Left renal cortex interstitium (tissue), 4 donors: ENCODE measurements at regions not wholly inside any gene's neighbourhood (a gene's known extent, or its start where the extent isn't known, plus 50 kb on each side); places are given as distances from the start of the nearest gene placed in this dataset.
A peak's percentile ranks its signal among the peaks of the same experiment; 100 is the strongest.

Source experiments
- DNase-seq, 4 donors: peaks; one replicate each; pipeline ENCODE4 v3.0.0-alpha.2; 2013; ENCODE audit warnings: low read depth in 4 of 4, low spot score in 2 of 4, missing footprints in 1 of 4

DNA sequence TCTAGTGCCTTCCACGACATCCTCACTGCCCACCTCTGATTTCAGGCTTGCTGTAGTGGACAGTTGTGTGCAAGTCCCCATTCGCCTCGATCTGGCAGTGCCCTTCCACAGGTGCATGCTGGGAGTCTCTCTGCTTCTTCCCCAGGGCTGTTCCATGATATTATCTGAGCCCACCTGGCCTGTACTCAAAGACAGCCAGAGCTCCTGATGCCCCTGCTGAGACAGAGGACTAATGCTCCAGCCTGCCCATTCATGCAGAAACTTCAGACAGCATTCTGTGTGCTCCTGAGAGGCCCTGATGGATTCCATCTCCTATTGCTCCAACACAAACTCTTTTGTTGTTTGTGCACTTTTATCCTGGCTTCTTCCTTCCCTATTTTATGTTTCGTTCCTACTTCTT is 164.8 kb upstream of the PRSS58 start:
- DNase-seq, result no peak

DNA sequence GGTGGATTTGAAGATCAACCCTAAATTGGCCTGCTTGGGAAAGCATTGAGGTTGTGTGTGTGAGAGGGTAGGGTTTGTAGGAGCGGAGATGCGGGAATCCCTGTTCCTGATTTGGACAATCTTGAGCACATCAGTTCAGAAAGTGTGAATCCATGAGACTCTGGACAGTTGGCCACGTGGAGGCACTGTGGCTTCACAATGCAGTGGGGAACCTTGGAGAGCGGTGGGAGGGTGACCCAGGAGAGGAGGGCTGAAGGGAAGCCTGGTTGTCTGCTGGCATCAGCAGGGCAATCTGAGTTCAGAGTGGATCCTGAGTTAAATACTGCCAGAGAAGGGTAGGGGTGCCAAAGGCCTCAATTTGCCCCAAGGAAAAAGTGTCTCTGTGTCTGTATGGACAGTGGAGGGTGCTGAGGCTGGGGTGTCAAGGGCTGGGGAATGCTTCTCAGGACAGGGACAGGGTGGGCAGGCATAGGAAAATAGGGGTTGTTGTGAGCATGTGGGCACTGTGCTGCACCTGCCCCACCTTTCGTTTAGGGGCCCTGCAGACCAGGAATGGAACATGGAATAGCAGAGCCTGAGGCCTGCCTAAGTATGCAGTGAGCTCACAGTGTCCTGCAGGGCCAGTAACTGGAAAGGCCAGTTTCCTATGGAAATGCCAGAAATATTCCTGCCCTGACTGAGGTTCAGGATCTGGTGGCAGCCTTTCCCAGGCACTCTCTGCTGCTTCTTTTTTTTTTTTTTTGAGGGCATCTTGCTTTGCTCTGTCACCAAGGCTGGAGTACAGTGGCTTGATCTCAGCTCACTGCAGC is 162.9 kb upstream of the PRSS58 start:
- DNase-seq, result peak in 1 of 4 donors; percentile 6

DNA sequence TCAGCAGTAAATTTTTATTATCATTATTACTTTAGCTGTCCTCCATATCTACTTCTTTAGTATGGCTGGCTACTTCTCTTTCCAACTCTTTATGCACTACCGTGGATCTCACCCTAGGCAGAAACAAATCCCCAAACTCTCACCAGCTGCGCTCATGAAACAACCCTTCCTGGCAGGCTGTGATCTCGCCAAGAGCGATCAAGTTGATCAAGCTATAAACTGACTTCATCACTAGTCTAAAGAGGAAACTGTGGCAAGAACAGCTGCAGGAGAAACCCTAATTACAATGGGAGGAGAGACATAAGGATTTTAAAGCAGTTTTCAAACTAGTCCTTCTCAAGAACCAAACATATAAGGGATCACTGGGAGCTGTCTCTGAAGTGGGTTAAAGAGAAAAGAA is 160.5 kb upstream of the PRSS58 start:
- DNase-seq, result no peak

DNA sequence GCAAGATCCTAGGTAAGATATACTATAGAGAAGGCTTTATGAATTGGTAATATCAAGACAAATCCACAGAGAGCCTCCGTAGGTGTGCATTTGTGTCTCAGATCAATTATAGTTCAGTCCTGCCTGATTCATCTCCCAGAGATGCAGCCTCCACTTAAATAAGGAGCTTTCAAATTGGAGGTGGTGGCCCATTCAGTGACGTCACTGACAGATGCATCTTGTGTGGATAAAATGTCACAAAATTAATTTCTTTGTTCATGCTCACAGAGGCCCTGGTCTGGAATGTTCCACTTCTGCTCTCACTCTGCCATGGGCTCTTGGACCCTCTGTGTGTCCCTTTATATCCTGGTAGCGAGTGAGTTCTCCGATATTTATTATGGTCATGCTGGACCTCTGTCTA is 157.1 kb upstream of the PRSS58 start:
- no peak for DNase-seq

DNA sequence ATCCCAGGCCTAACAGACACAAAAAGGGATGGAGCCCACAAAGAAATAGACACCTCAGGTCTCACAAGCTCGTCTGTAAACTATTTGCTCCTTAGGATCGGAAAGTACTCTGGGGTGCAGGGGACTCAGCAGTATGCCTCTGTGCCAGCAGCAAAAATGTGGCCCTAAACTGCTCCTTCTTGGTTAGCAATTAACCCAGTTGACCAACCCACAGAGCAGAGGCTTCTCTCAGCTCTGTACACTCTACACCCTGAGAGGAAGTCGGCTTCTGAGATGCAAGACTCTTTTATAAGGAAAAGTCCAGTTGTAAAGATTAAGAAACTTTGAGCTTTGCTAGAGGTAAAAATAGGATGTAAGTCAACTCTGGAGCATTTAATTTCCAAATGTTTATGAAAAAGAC is 156.3 kb upstream of the PRSS58 start:
- no peak for DNase-seq

DNA sequence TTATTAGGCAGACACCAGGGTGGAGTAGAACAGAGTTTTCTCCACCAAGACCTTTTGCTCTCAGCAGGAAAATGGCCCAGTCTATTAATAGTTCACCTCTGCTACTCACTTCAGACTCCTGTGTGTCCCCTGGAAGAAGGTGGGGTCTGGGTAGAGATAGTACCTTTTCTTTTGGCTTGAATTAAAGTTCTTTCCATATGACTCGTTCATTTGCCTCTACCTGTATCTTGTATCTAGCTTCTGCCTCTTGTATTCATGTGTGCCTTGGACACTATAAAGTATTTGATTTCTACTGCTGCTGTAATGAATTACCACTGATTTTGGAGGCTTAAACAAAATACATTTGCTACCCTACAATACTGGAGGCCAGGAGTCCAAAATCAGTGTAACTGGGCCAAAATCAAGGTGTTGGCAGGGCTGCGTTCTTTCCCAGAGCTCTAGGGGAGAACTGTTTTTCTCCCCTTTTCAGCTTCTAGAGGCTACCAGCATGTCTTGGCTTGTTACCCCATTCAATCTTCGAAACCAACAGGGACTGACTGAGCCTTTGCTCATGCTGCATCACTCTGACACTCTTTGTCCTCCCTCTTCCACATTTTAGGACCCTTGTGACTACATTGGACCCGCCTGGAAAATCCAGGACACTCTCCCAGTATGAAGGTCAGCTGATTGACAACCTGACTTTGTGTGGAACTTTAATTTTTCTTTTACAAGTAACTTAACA is 155.6 kb upstream of the PRSS58 start:
- no peak for DNase-seq

DNA sequence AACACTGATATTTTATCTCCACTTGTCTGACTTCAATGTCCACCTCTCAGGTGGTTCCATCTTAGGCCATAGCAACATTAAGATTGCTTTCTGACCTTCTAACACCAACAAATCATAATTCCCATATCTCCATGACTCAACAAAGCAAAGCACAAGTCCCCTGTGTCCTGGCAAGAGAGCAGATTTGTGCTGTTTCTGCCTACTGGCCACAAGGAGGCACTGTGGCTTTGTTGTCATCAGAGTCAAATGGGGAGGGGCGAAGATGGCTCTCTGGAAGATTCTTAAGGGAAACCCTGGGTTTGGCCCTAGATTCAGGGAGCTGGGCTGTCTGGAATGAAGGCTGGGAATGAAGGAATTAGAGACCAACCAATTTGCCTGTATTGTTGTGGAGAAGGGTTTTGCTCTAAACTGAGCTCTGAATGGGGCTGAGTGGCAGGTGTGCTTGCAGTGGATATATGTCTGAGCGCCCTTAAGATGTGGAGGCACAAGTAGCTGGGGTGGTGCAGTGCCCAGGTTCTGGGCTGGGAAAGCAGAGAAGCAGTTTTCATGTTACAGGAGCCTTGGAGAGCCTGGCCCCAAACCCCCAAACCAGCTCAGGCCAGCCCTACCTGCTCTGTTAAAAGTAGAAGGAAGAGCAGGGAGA is 154.8 kb upstream of the PRSS58 start:
- no peak for DNase-seq

DNA sequence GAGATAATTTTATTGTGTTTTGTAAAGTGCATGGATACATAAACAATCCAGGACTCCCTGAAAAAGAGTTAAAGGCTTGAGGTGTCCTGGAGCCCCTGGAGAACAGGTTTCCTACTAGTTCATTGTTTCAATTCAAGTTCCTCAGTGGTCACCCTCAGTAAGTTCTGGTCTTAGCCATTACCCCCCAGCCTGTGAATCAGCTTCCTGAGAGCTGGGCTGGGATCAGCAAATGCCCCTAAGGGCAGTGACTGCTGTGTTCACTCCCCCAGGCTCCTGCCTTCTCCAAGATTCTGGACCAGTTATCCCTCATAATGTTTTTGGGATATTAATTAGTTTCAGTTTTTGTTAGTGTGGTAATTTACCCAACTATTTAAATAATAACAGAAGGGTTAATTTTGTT is 151.6 kb upstream of the PRSS58 start:
- DNase-seq, result no peak

DNA sequence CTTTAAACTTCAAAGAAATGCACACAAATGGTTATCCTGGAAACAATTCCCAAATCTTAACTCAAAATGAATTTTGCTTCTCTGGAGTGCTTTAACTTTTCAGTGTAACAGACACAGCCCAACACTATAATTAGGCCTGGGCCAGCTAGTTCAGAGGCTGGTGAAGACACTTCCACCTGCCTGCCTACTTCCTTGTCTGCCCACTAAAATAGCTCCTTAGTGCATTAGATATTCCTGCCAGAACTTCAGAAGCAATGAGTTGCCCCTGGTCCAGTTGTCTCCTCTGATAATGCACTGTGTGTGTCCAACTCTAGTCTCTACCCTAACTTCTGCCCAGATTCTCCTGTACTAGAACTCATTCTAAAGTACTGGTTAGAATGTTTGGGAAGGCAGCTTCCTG is 150.9 kb upstream of the PRSS58 start:
- DNase-seq, result no peak

DNA sequence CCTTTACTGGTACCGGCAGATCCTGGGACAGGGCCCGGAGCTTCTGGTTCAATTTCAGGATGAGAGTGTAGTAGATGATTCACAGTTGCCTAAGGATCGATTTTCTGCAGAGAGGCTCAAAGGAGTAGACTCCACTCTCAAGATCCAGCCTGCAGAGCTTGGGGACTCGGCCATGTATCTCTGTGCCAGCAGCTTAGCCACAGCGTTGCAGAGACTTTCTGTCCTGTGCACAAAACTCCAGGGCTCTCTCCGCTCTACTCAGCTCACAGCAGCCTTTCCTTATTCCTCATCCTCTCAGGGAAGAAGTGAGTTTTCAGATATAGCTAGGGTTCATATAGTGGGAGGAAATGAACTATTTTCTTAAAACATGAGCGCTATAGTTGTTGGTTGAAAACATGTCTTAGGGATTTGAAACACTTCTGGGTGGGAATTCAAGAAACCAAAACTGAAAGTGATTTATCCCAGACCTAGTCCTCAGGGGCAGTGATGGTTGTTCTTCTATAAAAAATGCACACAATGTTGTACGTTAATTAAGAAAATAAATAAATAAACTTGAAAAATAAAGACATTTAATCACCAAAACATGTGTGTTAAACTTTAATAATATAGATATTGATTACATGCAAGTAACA is 150.2 kb upstream of the PRSS58 start:
- DNase-seq, result no peak

DNA sequence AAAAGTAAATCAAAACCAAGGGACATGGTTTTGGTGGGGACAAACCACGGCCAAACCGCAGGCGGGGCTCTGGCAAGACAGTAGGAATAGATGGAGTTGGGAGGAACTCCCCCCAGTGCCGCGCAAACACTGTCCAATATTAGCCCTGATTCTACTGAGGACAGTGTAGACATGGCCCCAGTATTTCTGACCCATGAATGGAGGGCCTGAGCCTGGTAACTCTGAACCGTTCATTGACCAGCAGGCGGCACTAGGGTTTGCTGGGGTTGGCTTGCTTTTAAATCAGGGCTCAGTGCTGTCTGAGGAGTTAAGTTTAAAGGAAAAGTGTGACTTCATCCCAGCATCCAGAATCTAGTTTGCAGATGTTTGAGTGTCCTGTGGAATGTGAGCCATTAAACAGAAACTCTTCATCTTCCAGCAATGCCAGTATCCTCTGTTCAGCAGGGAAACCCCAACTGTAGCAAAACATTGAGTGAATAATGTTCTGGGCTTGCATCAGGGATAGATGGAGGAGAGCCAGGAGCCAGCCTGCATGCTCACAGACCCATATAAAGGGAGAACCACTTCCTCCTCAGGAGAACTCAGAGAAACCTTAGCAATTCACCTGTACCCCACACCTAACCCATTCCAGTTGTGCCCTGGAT is 147.4 kb upstream of the PRSS58 start:
- DNase-seq, result no peak

DNA sequence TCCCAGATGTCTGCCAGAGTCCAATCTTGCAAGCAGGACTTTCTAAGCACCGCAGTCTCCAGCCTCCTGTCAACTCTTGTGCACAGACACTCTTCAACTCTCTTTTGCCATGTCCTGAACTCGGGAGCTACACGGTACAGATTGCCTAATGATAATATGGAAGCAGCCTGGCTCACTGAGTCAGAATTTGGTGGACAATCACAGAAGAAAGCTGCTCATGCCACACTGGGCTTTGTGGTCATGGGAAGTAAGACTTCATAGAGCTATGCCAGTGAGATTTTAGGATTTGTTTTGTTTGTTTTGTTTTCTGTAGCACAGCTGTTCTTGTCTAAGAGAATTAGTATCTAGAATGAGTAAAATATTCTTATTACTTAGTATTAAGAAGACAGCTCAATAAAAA is 144.1 kb upstream of the PRSS58 start:
- DNase-seq, result no peak

DNA sequence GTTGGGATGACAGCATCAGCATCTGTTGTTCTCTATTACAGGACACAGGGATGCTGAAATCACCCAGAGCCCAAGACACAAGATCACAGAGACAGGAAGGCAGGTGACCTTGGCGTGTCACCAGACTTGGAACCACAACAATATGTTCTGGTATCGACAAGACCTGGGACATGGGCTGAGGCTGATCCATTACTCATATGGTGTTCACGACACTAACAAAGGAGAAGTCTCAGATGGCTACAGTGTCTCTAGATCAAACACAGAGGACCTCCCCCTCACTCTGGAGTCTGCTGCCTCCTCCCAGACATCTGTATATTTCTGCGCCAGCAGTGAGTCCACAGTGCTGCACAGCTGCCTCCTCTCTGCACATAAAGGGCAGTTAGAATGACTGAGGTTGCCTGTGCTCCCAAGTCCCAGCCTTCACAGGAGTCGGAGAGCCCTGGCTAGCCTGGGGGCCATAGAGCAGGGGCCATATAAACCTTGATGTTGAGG is 142.2 kb upstream of the PRSS58 start:
- no peak for DNase-seq

DNA sequence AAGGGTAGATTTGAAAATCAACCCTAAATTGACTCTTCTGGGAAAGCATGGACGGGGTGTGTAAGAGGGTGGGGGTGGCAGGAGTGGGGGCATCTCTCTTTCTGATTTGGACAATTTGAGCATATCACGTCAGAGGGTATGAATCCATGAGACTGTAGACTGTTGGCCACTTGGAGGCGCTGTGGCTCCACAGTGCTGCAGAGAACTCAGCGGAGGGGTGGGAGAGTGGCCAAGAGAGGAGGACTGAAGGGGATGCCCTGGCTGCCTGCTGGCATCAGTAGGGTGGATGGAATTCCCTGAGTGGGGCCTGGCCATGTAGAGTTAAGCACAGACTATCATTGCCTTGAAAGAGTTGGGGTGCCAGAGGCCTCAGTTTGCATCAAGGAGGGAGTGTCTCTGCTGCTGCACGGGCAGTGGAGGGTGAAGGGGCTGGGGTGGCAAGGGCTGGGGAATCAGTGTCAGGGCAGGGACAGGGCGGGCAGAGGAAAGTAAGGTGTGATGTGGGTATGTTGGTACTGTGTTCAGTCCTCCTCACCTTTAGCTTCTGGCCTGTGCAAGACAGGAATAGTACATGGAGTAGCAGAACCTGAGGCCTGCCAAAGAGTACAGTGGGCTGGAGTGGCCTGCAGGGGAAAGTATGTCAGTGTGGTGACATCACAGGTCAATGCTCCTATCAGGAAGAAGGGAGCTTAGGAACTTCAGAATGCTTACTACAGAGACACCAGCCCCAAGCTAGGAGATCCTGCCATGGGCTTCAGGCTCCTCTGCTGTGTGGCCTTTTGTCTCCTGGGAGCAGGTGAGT is 133.5 kb upstream of the PRSS58 start:
- DNase-seq, result no peak

DNA sequence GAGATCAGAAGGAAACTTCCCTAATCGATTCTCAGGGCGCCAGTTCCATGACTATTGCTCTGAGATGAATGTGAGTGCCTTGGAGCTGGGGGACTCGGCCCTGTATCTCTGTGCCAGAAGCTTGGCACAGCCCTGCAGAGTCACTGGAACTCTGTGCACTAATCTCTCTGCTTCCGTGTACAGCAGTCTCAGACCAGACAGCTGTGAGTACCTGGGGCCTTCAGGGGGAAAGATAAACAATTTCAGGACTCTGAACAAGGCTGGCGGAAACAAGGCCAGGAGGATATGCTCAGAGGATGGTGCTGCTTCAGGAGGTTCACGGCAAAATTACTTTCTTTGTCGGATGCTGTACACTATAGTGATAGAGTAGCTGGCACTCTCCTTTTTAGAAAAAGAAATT is 131.7 kb upstream of the PRSS58 start:
- DNase-seq, result no peak

DNA sequence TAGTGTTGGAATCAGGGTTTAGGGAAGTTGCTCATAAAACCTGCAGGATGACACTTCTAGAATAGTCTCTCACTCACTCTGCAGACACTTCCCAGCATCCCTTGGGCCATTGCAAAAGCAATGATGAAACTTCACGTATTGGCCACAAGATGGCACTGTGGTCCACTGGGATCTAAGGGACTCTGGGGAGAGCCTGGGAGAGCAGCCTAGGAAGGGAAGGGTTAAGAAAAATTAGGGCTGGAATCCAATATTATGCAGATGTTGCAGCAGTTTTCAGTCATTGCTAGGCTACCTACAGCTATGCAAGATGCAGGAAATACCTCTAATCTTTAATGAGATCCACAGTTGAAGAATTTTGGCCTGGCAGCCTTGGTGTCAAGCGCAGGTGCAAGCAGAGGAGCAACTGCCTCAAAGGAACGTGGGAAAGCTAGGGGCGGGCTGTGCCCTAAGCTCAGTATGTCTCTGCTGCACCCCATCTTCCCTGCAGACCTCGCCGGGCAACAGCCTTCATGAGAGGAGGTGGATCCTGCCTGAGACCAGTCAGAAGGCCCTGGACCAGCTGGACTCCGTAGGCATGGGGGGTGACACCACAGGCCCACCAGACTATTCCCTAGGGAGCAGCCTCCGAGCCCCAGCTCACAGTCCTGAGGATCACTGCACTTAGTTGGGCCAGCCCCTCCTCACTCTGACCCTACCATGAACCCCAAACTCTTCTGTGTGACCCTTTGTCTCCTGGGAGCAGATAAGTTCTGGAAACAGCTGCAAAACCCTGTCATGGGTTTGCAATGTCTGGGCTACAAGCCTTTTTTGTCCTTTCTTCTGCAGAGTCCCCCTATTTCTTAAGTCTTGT is 127.9 kb upstream of the PRSS58 start:
- DNase-seq, result peak in 2 of 4 donors; percentile 13 to 33

DNA sequence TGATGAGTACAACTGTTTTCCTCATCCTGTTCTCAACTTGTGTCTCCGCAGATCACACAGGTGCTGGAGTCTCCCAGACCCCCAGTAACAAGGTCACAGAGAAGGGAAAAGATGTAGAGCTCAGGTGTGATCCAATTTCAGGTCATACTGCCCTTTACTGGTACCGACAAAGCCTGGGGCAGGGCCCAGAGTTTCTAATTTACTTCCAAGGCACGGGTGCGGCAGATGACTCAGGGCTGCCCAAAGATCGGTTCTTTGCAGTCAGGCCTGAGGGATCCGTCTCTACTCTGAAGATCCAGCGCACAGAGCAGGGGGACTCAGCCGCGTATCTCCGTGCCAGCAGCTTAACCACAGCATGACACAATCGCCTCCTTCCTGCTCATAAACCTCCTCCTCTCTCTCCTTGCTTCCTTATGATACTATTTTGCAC is 126.7 kb upstream of the PRSS58 start:
- no peak for DNase-seq

DNA sequence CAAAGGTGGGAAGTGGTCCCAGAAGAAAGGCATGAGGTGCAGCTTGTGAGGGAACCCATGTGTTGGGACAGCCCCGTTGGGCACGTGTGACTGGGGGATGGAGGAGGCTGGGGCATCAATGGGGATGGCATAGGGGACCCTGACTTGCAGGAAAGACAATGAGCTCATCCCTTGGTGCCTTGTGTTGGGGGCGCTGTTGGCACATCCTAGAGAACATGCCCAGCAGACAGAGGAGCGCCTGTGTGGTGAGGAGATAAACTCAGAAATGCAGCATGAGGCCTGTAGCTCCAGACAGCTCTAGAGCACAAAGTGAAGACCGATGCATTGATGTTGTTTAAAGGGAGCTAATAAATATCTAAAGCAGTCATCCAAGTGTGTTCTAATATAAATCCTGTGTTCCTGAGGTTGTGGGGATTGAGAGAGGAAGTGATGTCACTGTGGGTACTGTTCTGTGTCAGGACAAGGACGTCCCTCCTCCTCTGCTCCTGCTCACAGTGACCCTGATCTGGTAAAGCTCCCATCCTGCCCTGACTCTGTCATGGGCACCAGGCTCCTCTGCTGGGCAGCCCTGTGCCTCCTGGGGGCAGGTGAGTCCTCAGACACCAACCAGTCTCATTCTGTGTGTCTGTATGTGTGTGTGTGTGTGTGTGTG is 126.1 kb upstream of the PRSS58 start:
- DNase-seq, result no peak
